DMS79 (cell line): ENCODE measurements at regions not wholly inside any gene's neighbourhood (a gene's known extent, or its start where the extent isn't known, plus 50 kb on each side); places are given as distances from the start of the nearest gene placed in this dataset.
"Not testable (repeated sequence)": the region's sequence is repeated elsewhere in the genome, so short reads cannot be mapped to it uniquely, and the experiment has no call there.

Source experiments
- DNase-seq: peaks from one replicate; lab custom pipeline; 2025; lab: John Stamatoyannopoulos, UW

GRCh38 chr12:114123108-114123507, 157.0 kb upstream of the RBM19 start:
- no peak for DNase-seq

DNA sequence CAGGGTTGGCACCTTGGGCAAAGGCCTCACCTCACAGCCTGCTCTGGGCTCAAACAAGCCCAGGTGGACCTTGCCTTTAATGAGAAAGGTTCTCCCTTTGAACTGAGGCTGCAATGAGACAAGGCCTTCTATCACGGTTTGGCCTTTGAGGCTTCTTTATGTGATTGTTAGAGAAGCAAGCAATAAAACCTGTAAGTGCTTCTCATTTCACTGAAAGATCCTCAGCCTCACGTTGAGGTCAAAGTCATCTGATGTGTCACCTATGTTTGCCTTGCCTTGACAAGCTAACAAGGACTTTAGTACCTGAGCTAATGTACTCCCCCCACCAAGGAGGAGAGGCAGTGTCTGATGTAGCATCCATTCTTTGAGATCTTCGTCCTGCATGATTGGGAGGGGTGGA, 155.9 kb upstream of the RBM19 start:
- DNase-seq = no peak

DNA sequence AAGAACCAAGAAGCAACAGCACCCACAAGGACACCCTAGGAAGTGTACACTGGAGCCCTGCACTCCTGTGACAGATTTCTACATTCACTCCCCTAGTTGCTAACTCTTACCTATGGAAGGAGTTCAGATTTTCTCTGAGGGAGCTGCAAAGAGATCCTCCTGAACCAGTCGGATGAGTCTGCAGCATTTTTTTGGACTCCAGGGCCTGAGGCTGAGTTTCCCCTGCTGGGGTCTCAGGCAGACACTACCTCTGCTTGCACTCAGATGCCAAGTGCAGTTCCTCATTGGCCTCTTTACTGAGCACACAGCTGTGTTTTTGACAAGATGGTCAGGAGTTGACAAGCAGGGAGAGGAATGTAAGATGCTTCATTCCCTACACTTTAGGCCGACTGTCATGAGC, 153.2 kb upstream of the RBM19 start:
- no peak for DNase-seq

DNA sequence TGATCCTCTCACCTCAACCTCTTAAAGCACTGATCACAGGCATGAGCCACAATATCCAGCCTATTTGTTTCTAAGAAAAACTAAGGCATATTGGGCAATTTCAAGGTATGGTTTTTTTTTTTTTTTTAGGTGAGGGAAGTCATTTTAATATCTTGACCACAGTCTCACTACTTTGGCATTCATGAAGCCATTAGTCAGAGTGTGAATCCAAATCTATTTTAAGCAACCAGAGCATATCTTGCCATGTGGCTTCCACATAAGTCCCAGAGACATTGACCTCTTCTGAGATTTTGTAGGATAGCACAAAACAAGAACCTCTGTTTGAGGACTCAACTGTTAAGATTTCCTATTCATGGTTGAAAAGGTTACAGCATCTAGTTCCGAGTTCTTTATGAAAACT, 130.3 kb upstream of the RBM19 start:
- no peak for DNase-seq

DNA sequence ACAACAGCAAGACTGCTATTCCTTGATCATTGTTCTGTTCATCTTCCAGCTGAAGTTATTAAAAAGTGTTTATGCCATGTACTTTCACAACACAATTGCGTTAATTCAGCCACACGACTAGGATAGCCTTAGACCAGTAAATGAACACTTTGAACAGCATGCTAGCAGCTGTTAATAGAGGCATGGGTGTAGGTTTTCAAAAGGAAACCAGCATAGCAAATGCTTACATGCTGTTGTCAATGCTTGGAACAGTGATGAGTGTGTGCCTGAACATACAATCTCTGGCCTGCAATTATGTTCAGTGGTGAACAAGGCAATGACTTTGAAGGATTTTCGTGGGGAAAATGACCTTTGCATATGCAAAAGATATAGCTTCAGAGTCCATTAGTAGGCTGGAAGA, 127.4 kb upstream of the RBM19 start:
- DNase-seq = no peak

DNA sequence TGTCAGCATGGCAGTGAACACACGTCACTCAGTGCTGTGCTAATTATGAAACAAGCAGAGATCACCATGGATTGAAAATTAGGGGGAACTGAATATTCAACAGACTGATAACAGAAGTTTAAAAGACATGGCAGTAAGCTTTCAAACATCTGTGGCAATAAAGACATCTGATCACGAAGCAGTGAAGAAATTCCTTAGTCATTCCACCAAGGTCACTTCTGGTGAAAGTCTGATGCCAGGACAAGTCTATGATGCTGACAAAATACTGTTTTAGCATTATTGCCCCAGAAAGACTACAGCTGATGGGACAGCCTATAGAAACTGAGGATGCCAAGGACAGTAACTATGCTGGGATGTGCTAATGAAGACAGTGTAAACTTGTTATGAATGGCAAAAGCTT, 126.9 kb upstream of the RBM19 start:
- no peak for DNase-seq

DNA sequence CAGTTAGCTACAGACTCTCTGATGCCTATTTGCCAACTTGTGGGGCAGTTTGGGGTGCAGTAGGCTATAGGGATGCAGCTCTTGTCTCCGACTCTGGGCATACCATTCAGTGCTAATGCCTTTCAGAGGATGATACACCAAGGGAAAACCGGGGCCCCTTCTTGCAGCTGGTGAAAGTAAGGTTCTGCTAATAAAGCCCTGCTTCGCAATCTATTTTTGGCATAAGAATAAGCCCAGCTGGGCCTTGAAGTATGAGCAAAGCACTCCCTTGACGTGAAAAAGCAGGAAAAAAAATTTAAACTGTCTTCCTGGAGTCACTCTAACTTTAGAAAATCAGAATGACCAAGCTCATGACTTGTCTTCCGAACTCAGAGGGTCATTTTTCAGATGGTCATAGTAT, 124.1 kb upstream of the RBM19 start:
- DNase-seq = no peak

- no peak for DNase-seq
Observed at GRCh38 chr12:114073076-114073475, 107.0 kb upstream of the RBM19 start.

GRCh38 chr12:114069507-114069906, 103.4 kb upstream of the RBM19 start:
- DNase-seq = no peak

- DNase-seq = no peak
Observed at GRCh38 chr12:114064497-114064896, 98.4 kb upstream of the RBM19 start.

- DNase-seq = not testable (repeated sequence)
Observed at GRCh38 chr12:114064034-114064433, 97.9 kb upstream of the RBM19 start.

DNA sequence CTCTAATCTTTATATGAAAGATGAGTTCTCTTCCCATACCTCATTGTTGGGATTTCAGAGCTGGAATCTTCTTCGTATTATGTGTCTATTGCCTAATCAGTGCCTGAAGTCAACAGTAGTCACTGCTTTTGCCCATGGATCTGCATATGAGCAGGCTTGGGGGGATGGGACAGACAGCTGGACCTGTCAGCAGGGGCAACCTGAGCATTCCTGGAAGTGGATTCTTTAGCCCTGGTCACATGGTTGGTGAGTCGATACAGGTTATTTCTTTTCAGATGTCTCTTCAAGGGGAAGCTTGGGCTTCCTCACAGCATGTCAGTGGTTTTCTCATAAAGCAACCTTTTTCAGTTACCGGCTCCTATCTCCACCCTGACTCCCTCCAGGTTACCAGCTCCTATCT, 97.3 kb upstream of the RBM19 start:
- no peak for DNase-seq

DNA sequence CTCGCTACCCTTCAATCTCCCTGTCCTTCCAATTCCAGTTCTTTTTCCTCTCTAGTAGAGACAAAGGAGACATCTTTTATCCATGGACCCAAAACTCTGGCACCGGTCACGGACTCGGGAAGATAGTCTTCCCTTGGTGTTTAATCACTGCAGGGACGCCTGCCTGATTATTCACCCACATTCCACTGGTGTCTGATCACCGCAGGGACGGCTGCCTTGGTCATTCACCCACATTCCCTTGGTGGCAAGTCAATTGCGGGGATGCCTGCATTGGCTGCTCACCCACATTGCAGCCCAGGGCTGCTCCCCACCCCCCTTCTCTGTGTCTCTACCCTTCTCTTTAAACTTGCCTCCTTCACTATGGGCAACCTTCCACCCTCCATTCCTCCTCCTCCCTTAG, 90.2 kb upstream of the RBM19 start:
- not testable (repeated sequence) for DNase-seq

- DNase-seq = no peak
Observed at GRCh38 chr12:114054982-114055381, 88.9 kb upstream of the RBM19 start.

DNA sequence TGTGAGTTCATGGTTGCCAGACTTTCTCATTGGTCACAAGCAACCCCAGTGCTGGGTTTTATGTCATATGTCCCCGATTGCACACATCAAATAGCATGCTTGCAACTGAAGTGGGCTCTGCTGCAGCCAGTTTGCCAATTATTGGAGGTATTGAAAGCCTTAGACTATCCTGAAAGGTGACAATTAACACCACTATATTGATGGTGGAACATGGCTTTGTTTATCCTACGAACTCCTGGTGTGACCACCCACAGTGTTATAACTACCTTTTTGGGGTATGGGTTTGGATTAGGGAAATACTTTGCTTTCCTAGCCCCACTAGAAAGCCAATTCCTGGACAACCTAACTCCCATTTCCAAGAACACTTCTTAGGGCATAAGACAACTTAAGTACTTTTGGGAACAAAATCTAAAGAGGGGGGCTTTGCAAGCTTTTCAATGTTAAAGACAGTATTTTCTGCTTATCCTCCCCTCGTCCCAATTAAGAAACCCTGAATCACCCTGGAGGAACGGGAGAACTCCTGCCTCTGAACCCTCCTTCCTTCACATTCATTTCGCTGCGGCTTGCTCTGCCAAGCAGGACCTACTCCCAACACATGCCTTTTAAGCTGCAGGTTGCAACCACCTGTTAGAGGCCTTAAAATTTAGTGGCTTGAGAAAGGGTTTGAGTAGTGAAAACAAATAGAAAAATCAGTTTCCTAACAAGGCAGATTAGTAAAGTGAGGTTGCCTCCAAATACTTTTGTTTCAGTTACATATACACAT, 80.3 kb upstream of the RBM19 start:
- DNase-seq = no peak

DNA sequence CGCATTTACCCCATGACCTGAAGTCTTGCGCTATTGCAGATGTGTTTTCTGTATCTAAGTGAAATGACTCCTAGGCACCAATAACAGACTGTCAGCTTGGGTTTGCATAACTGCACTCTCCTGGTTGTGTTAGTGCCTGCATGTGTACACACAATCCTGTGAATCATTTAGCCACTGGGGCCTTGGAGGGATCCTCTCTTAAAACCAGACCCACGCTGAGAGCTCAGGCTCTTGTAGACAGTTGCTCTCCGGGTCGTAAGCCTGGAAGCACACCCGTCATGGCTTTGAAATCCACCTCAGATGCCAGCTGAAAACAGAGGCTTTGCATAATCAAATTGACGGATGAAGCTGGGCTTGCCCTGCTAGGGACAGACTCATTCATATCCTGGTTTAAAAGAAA, 79.2 kb upstream of the RBM19 start:
- no peak for DNase-seq

DNA sequence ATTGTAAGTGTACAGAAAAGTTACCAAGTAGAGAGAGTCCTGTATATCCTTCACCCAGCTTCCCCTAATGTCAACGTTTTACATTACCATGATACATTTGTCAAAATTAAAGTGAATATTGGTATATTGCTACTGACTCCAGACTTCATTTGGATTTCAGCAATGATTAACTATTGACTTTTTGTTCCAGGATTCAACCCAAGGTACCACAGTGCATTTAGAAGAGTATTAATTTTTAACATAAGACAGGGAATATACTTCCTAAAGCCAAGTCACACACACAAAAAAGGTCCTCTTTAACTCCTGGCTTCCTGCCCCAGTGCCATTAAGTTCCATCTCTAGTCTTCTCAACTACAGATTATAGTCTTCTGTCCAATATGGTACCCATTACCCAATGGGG, 75.5 kb upstream of the RBM19 start:
- no peak for DNase-seq

- no peak for DNase-seq
Observed at GRCh38 chr12:114041136-114041535, 75.0 kb upstream of the RBM19 start.

DNA sequence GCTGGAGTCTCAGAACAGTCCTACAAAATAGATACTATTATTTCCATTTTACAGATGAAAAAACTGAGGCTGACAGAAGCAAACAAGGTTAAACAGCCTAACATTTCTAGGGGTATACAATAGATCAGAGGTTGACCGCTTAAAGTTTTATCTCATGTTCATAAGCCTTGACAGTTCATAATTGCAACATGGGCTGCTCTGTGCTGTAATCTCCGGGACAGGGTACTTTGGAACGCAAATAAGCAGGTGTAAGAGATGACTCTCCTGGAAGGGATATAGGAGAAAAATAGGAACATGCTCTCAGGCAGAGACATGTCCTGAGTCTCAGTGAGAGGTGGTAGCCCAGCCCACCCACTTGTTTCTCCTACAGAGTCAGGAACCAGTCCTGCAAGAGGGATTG, 72.8 kb upstream of the RBM19 start:
- no peak for DNase-seq

GRCh38 chr12:114032801-114033200, 66.7 kb upstream of the RBM19 start:
- DNase-seq = no peak

GRCh38 chr12:114030451-114030850, 64.3 kb upstream of the RBM19 start:
- no peak for DNase-seq

- no peak for DNase-seq
Observed at GRCh38 chr12:114026805-114027204, 60.7 kb upstream of the RBM19 start.

DNA sequence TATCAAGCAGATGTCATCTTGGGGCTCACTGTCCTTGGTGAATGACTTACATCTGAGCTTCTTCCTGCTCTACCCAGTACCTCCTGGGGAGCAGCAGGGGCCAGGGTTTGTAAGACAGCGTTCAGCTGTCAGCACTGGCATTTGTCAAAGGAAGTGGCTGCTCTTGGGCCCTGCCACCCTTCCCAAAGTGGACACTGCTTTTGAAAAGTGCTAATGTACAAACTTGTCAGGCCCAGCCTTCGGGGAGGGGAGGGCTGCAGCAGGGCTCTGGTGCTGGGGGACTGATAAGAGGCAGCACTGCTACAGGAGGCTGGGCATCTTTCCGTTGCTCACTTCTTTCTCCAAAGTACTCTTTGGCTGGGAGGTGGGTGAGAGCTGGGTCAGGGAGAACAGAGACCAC, 59.8 kb upstream of the RBM19 start:
- peak; percentile 2 for DNase-seq

- DNase-seq = not testable (repeated sequence)
Observed at GRCh38 chr12:114022081-114022480, 56.0 kb upstream of the RBM19 start.
